GM18868 (cell line): ENCODE measurements at regions not wholly inside any gene's neighbourhood (a gene's known extent, or its start where the extent isn't known, plus 50 kb on each side); places are given as distances from the start of the nearest gene placed in this dataset.
"Not testable (repeated sequence)": the region's sequence is repeated elsewhere in the genome, so short reads cannot be mapped to it uniquely, and the experiment has no call there.

Experiments used
- ATAC-seq: cut with Tn5 transposase; IDR thresholded peaks from one replicate; pipeline ENCODE4 v1.9.1; 2021; ENCODE audit warnings: mild to moderate bottlenecking, moderate library complexity; ENCODE audit not compliant: unreplicated experiment

DNA sequence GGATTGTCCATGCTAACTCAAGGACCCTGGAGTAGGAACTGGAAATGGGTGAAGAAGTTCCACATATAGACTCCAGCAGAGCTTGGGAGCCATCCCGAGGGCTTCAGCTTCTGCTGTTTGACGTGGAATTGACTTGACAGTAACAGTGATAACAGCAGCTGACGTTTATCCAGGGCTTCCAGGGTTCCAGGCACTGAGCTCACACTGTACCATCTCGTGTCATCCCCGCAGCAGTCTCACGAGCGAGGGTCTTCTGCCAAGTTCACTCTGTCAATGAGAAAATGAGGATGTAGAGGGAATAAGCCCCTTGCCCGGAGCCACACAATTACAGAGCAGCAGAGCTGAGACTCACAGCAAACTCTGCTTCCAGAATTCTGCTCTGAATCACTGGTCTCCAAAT, 447.7 kb downstream of the SIPA1L2 start:
- no peak for ATAC-seq

GRCh38 chr1:232180779-232181136, 449.2 kb downstream of the SIPA1L2 start:
- no peak for ATAC-seq

DNA sequence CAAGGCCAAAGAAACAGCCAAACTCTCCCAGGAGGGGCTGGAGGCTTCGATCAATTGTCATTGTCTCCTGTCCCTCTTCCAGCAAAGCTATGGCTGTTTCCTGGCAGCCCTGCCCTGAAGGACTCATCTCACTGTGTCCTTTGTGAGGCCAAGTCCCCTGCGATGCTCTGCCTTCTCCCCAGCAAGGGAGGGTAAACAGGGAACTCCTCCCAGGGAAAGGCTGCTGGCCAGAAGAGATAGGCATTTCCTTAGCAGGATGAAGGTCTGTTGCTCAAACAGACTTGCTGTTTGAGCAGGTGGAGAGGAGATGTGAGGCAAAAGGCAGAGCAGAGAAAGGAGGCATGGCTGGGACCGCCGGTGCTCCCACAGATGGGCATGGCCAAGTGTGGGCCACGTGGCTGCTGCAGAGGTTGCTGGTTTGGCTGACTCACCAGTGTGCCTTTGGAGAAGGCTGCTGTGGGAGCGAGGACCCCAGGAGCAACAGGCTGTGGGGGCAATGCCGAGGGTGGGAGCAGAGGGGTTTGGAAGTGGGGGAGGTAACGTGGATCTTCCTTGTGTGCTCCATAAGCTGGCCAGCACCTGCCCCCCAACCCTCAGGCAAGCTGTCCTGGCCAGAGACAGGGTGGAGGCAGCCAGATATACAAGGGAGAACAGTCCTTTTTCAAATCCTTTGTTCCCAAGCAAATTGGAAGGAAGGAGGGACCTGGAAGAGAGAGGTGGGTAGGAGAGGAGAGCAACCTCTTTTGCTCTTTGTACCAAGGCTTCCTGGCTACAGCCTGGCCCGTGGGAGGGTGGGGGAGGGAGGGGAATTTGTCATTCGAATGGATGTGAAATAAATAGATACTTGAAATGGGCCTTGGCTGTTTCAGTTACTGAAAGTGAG, 449.8 kb downstream of the SIPA1L2 start:
- ATAC-seq = no peak

GRCh38 chr1:232178191-232178590, 451.7 kb downstream of the SIPA1L2 start:
- no peak for ATAC-seq

DNA sequence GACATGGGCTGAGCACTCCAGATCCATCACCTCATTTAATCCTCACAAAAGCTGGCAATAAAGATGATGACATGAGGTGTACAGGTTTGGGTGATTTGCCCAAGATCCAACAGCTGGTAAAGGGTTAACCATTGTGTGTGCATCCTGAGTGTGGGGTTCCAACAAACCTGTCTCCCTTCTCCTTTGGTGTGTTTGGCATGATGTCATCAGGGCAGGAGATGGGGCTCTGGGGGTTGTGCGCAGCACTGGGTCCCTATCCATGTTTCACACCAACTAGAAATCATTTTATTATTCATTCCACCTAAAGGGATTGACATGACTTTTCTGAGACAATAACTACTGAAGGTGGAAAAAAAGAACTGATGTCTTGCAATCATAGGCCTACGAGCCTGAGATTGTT, 452.5 kb downstream of the SIPA1L2 start:
- no peak for ATAC-seq

DNA sequence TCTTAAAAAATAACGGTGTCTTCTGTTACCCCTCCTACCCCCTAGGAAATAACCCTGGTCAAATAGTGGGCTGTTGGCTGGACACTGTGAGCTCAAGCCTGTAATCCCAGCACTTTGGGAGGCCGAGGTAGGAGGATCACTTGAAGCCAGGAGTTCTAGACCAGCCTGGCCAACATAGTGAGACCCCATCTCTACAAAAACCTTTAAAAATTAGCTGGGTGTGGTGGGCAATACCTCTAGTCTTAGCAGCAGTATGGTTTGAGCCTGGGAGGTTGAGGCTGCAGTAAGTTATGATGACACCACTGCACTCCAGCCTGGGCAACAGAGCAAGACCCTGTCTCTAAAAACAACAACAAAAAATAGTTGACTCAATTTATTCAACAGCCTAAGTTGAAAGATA, 453.7 kb downstream of the SIPA1L2 start:
- no peak for ATAC-seq

DNA sequence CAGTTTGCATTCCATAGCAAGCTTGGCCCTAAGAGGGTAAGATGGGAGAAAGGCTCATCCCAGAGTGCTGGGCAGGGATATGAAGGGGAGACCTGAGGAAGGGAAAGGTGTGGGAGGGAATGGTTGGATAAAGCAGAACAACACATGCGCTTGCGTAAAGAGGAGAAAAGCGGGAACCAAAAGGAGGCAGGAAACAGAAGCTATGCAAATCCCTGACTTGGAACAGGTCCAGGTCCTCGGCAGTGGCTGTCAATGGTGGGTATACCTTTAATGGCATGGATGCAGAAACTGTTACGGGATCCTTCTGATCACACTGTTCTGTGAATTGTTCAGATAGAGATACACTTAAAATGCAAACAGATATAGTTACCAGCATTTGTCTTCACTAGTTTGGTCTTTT, 455.6 kb downstream of the SIPA1L2 start:
- no peak for ATAC-seq

DNA sequence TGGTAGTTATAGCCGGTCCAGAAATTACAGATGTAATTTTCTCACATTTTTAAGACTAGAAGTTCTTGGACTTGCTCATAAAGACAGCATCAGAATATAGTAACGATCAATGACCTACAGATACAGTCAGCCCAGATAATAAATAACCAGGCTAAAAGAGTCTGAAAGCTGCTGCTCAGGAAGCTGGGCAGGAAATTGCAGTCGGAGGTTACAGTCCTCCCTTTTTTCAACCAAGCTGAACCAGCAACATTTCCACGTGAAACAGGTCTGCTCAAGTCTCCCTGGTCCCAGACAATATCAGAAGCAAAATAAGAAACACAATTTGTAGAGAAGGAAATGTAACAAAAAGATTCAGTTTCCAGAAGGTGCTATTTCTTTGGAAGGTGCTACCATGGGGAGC, 457.4 kb downstream of the SIPA1L2 start:
- ATAC-seq = no peak

GRCh38 chr1:232170909-232171308, 459.0 kb downstream of the SIPA1L2 start:
- ATAC-seq = no peak

DNA sequence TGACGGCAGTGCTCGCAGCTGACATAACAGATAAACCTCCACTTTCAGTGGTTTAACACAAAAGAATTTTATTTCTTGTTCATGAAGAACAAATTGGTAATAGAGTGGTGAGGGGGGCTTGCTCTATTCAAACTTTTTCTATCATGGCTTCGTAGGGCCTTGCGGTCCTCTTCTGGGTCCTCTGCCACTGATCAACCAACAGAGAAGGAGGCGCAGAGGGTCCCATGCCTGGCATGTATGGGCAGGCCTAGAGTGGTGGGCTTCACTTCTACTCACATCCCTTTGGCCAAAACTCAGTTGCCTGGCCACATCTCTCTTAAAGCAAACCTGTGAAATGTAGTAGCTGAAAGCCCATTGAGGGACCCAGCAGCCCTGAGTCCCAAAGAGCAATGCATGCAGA, 460.5 kb downstream of the SIPA1L2 start:
- no peak for ATAC-seq

GRCh38 chr1:232168508-232168907, 461.4 kb downstream of the SIPA1L2 start:
- no peak for ATAC-seq

DNA sequence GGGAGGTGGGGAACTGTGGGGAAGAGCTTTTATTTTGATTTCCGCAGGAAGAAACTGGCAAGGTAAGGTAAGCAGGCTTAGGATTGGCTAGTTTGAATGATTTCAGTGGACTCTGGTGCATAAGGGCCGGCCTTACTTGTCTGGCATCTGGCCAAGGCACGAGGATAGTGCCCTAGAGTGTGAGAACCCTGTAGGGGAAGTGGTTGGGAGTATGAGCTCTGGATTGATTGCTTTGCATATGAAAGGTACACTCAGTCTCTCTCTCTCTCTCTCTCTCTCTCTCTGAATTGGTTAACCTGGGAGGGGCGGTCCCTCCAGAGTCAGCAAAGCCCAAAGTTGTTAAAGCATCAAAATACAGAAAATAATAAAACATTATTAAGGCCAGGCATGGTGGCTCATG, 463.0 kb downstream of the SIPA1L2 start:
- no peak for ATAC-seq

DNA sequence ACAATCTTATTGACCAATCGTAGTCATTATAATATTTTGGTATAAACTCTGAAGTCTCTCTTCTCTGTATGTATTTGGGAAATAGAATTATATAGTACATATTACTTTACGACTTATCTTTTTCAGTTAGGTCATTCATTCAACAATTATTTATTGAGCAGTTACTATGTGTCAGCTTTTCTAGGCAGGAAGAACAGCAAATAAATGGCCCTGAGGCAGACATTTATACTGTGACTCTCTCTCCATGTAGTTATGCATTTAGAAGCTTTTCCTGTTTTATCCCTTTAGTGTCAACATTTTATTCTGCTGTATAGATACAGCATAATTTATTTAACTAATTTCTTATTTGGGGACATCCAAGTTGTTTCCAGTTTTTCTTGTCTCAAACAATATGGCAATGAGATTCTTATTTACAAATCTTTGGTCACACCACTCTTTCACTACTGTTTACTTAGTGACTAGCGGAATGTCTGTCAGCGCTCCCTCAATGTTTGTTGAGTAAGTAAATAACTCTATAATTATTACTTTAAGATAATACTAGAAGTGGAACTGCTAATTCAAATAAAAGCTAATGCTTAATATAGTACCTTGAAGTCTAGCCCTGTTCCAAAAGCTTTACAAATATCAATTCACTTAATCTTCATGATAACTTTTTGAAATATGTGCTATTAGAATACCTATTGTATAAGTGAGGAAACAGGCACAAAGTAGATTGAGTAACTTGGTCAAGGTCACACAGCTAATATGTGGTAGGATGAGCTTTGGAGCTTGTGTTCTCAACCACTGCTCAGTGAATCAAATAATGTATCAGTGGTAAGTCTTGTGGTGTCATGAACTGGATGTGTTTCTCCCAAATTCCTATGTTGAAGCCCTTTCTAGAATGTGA, 465.6 kb downstream of the SIPA1L2 start:
- ATAC-seq = no peak

DNA sequence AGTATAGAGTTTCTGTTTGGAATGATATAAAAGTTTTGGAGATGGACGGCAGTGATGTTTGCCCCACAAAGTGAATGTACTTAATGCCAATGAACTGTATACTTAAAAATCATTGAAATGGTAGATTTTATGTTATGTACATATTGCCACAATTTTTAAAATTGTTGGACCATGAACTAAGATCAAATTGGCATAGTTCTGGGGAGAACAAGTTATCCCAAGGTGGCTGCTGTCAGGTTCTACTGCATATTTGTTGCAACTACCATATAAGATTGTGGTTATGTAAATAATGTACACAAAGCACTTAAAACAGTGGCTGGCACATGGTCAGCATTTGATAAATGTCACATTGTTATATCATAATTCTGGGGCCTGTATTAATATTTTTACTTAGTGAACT, 466.4 kb downstream of the SIPA1L2 start:
- ATAC-seq = no peak

- ATAC-seq = no peak
These were observed 467.9 kb downstream of the SIPA1L2 start for GRCh38 chr1:232162001-232162400.

- not testable (repeated sequence) for ATAC-seq
These were observed 471.4 kb downstream of the SIPA1L2 start for GRCh38 chr1:232158558-232158957.

DNA sequence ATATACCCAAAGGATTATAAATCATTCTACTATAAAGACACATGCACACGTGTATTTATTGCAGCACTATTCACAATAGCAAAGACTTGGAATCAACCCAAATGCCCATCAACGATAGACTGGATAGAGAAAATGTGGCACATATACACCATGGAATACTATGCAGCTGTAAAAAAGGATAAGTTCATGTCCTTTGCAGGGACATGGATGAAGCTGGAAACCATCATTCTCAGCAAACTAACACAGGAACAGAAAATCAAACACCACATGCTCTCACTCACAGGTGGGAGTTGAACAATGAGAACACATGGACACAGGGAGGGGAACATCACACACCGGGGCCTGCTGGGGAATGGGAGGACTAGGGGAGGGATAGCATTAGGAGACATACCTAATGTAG, 473.9 kb downstream of the SIPA1L2 start:
- not testable (repeated sequence) for ATAC-seq

GRCh38 chr1:232153652-232154051, 476.3 kb downstream of the SIPA1L2 start:
- ATAC-seq = no peak

DNA sequence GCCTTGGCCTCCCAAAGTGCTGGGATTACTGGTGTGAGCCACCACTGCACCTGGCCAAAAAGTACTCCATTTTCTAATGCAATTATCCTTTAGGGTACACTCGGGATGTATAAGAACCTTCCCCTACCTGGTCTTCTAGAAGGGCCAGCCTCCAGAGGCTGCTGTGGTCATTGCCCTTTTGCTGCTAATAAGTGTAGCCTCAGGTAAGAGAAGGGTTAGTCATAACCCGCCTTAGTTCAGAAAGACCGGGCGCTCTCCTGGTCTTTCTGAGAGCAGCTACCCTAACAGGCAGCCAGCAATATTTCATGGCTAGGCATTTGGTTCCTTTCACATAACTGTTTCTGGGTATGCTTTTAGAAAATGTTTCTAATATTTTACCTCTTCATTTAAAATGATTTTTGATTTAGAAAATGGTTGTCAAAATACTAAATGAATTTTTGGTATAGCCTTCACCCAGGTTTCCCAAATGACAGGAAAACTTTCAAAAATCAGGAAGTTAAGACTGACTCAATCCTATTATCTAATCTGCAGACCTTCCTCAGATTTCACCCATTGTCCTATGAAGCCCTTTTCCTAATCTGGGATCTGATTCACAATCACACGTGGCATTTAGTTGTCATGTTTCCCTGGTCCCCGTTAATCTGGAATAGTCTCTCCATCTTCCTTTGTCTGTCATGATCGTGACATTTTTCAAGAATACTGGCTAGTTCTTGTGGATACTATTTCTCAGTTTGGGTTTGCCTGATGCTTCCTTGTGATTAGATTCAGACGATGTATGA, 479.0 kb downstream of the SIPA1L2 start:
- ATAC-seq = no peak

- no peak for ATAC-seq
These were observed 480.4 kb downstream of the SIPA1L2 start for GRCh38 chr1:232149287-232150201.
